Lower leg skin (tissue), 3 donors: ENCODE measurements at regions not wholly inside any gene's neighbourhood (a gene's known extent, or its start where the extent isn't known, plus 50 kb on each side); places are given as distances from the start of the nearest gene placed in this dataset.

Experiments
- CTCF ChIP-seq, 3 donors: fragments of 450-650 bp; IDR thresholded peaks; one replicate each; pipeline ENCODE4 v1.5.1; 2016; ENCODE audit warnings: antibody characterized with exemption in 3 of 3, mild to moderate bottlenecking in 3 of 3, moderate library complexity in 2 of 3
- POLR2A ChIP-seq, 2 donors: fragments of 450-650 bp; IDR thresholded peaks; one replicate each; pipeline ENCODE4 v1.6.1; 2016 to 2017; ENCODE audit warnings: antibody characterized with exemption in 2 of 2, mild to moderate bottlenecking in 1 of 2, moderate library complexity in 1 of 2

- TF ChIP-seq CTCF (IDR thresholded peaks at IDR 0.05) (no peak), POLR2A (IDR thresholded peaks at IDR 0.05) (no peak)
These were observed 201.1 kb downstream of the SP3 start for GRCh38 chr2:173764094-173764493.
